NB4 (cell line): ENCODE measurements at regions not wholly inside any gene's neighbourhood (a gene's known extent, or its start where the extent isn't known, plus 50 kb on each side); places are given as distances from the start of the nearest gene placed in this dataset.

ENCODE experiments used
- DNase-seq: peaks from one replicate; pipeline ENCODE4 v3.0.0; 2010; ENCODE audit warnings: low read depth
- H3K4me3 ChIP-seq: one replicate; pipeline ENCODE4 v1.5.1; 2011; ENCODE audit warnings: mild to moderate bottlenecking, low read depth, low read length, moderate library complexity
- CTCF ChIP-seq: IDR thresholded peaks from one replicate; pipeline ENCODE4 v1.5.1; 2012; ENCODE audit warnings: low read depth, low read length
- MYC ChIP-seq: IDR thresholded peaks from 2 replicates; pipeline ENCODE4 v1.6.1; 2011; ENCODE audit warnings: low read depth, low read length
- POLR2A ChIP-seq: IDR thresholded peaks from 2 replicates; pipeline ENCODE4 v1.6.1; 2011; ENCODE audit warnings: mild to moderate bottlenecking; ENCODE audit not compliant: insufficient read length; ENCODE audit errors: extremely low read depth
- TF ChIP-seq, protein P1 (sequence below): IDR thresholded peaks from 2 replicates; pipeline ENCODE4 v1.6.1; 2011; ENCODE audit warnings: low read depth, low read length

DNA sequence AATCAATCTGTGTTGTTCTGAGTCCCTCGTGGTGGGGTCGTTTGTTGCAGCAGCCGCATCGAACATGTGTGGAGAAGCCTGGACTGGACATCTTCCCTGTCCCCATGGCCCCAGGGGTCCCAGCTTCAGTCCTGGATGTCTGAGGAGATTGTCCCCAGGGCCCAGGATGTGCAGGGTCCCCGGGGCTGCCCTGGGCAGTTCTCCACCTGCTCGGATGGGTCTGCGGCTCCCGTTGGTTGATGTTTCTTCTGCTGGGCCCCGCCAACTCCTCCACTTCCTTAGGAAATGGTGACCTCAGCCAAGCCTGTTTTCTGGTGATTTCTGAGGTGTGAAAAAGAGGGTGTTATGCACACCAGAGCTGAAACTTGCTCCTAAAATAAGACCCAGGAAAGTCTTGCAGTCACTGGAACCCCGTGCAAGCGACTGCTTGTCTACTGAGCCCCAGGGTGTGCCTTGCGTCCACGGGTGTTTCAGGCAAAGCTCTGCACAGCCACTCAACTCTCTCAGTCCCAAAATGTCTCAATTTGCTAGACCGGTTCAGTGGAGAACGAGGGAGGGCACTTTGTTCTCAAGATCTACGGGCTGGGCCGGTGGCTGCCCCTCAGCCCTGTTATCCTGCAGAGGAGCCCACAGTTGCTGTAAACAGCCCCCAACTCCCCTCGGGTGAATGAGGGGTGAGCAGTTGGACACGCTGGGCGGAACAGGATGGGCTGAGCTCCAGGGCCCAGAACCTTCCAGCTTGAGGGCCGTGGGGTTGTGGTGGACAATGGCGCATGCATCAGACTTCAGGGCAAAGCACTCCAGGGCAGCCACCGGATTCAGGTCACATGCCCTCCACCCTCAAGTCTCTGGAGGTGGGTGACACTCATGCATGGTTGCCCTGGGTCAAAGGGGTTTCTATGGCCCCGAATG lies 66.7 kb upstream of the OLFM1 start:
- TF ChIP-seq POLR2A (no peak), MYC (no peak), CTCF (no peak)
- TF ChIP-seq, protein P1, sequence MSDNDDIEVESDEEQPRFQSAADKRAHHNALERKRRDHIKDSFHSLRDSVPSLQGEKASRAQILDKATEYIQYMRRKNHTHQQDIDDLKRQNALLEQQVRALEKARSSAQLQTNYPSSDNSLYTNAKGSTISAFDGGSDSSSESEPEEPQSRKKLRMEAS = no peak
- DNase-seq = no peak
- H3K4me3 ChIP-seq = no peak overlapping the region

- TF ChIP-seq POLR2A = no peak
- no peak for TF ChIP-seq CTCF
- TF ChIP-seq, protein P1 = no peak
- no peak for TF ChIP-seq MYC
- no peak for DNase-seq
- H3K4me3 ChIP-seq = no peak overlapping the region
Measured at GRCh38 chr9:135021393-135021789, 66.1 kb upstream of the OLFM1 start.

DNA sequence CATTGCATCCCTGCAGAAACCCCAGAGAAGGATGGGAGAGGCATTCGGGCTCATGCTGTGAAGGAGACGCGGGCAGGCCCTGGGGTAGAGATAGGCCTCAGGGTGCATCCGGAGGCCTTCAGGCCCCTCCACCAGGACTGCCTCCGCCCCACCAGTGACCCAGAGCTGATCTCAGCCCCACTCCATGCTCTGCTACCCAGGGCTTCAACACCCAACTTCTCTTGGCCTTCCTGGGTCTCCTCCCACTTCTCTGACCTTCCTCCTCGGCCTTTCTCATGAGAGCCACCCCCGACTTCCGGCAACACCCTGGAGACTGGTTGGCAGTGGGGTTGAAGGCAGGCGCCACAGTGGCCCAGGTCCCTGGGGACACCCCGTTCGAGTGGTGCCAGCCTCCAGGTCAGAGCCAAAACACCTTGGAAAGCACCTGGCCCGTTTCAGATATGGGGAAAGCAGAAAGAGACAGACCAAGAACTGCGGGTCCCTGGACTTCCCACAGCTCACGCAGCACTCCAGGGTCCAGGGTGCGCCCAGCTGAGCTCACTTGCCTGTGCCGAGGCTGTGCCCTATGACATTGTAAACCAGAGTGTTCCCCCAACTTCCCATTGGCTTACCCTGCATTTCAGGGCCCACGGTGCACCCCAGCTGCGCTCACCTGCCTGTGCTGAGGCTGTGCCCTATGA lies 65.1 kb upstream of the OLFM1 start:
- no peak for TF ChIP-seq CTCF
- no peak for TF ChIP-seq MYC
- TF ChIP-seq POLR2A = no peak
- TF ChIP-seq, protein P1 = no peak
- DNase-seq = no peak
- H3K4me3 ChIP-seq = no peak overlapping the region

GRCh38 chr9:135023088-135023785 lies 64.2 kb upstream of the OLFM1 start:
- DNase-seq = no peak
- H3K4me3 ChIP-seq = no peak overlapping the region
- TF ChIP-seq, protein P1 = no peak

DNA sequence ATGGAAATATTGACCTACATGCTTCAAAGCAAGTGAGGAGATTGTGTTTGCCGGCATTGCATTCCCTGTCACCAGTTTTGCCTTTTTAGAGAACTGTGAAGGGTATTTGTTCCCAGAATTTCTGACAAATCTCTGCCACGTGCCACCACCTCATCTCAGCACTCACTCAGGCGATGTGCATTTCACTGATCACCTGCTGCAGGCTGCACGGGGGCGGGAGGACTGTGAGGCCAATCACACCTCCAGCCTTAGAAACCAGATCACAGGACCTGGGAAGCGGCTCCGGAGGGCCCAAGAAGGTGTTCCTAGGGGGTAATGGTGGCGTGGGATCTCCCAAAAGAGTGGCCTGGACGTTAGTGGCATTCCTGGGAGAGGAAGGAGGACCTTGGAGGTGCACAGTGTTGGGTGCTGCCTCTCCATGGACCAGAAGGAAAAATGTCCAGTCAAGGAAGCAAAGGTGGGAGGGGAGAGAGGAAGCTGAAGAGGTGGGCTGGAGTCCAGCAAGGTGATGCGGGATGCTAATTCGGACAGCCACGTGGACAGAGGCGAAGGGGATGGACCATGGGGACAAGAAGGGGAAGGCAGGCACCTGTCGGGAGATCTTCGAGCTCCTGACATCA lies 63.6 kb upstream of the OLFM1 start:
- TF ChIP-seq CTCF = no peak
- no peak for TF ChIP-seq POLR2A
- TF ChIP-seq, protein P1 = no peak
- no peak for TF ChIP-seq MYC
- H3K4me3 ChIP-seq = no peak overlapping the region
- no peak for DNase-seq
